MCF 10A (cell line): ENCODE measurements at regions not wholly inside any gene's neighbourhood (a gene's known extent, or its start where the extent isn't known, plus 50 kb on each side); places are given as distances from the start of the nearest gene placed in this dataset.

Experiments used
- BruUV-seq: library from RNA; stranded (reverse); fragments of 400-500 nt; replicated peaks from 2 replicates; lab custom pipeline; 2021; lab: Mats Ljungman, UMichigan
- CTCF ChIA-PET: fragments of 300-600 bp; sonication (Branson Sonifier 250); formaldehyde crosslinking; extraction: SDS; loops from one replicate; lab custom pipeline; 2021; ENCODE audit warnings: antibody characterized with exemption, inconsistent platforms; lab: Yijun Ruan, JAX
- POLR2A ChIA-PET: fragments of 300-600, 350-650 bp; sonication (Branson Sonifier 250); formaldehyde crosslinking; extraction: SDS; loops from one replicate; lab custom pipeline; 2020; ENCODE audit warnings: antibody characterized with exemption, inconsistent platforms; lab: Yijun Ruan, JAX
- DNase-seq: peaks from one replicate; pipeline ENCODE4 v3.0.0-alpha.2; 2018; ENCODE audit not compliant: unreplicated experiment
- H3K27ac Mint-ChIP-seq: one replicate; pipeline ENCODE4 v1.8.0; 2022; ENCODE audit warnings: mild to moderate bottlenecking, low read depth, mixed read lengths; ENCODE audit not compliant: unreplicated experiment
- H3K27me3 Mint-ChIP-seq: one replicate; pipeline ENCODE4 v1.8.0; 2022; ENCODE audit warnings: mixed read lengths; ENCODE audit not compliant: insufficient read depth, unreplicated experiment
- H3K36me3 Mint-ChIP-seq: one replicate; pipeline ENCODE4 v1.8.0; 2022; ENCODE audit warnings: mild to moderate bottlenecking, moderate library complexity, mixed read lengths; ENCODE audit not compliant: insufficient read depth, unreplicated experiment
- H3K4me1 Mint-ChIP-seq: one replicate; pipeline ENCODE4 v1.8.0; 2022; ENCODE audit warnings: mixed read lengths; ENCODE audit not compliant: insufficient read depth, unreplicated experiment
- H3K4me3 Mint-ChIP-seq: one replicate; pipeline ENCODE4 v1.8.0; 2022; ENCODE audit warnings: mild to moderate bottlenecking, moderate library complexity, mixed read lengths; ENCODE audit not compliant: unreplicated experiment
- H3K9me3 Mint-ChIP-seq: one replicate; pipeline ENCODE4 v1.8.0; 2022; ENCODE audit warnings: mixed read lengths; ENCODE audit not compliant: unreplicated experiment
- CTCF ChIP-seq: fragments of 200-600 bp; IDR thresholded peaks from one replicate; pipeline ENCODE4 v1.8.0; 2022; ENCODE audit warnings: antibody characterized with exemption, mild to moderate bottlenecking; ENCODE audit not compliant: unreplicated experiment
- intact Hi-C: fragments of 100-400 bp; cut with micrococcal nuclease; formaldehyde crosslinking; loops from 2 replicates; pipeline ENCODE4 v1.14.1; 2022

- Mint-ChIP-seq H3K36me3 (no peaks in the 10 kb centered on the region), H3K4me1 (no peaks in the 10 kb centered on the region), H3K4me3 (no peak overlapping the region), H3K9me3 (no peaks in the 10 kb centered on the region), H3K27ac (no peak overlapping the region), H3K27me3 (no peaks in the 10 kb centered on the region)
- CTCF ChIA-PET: no interaction called here
- no peak for TF ChIP-seq CTCF
- DNase-seq: no peak
- BruUV-seq: no TSS peak
- intact Hi-C loops: no loop called here
- POLR2A ChIA-PET: no interaction called here
These were observed 604.0 kb upstream of the SLITRK6 start for GRCh38 chr13:86403181-86403580.

- Mint-ChIP-seq H3K4me1 (no peaks in the 10 kb centered on the region), H3K9me3 (no peaks in the 10 kb centered on the region), H3K27ac (no peak overlapping the region), H3K36me3 (no peaks in the 10 kb centered on the region), H3K27me3 (no peaks in the 10 kb centered on the region), H3K4me3 (no peak overlapping the region)
- intact Hi-C loops: no loop called here
- ChIA-PET CTCF (no interaction called here), POLR2A (no interaction called here)
- TF ChIP-seq CTCF: no peak
- DNase-seq: no peak
- no TSS peak for BruUV-seq
These were observed 610.4 kb upstream of the SLITRK6 start for GRCh38 chr13:86409466-86410241.

GRCh38 chr13:86425170-86425815, 626.1 kb upstream of the SLITRK6 start:
- Mint-ChIP-seq H3K27ac (no peak overlapping the region), H3K36me3 (no peaks in the 10 kb centered on the region), H3K4me3 (no peak overlapping the region), H3K4me1 (no peaks in the 10 kb centered on the region), H3K27me3 (no peaks in the 10 kb centered on the region), H3K9me3 (no peaks in the 10 kb centered on the region)
- CTCF ChIA-PET: interaction anchor here (0.6 to 0.7 kb wide), 3 partner anchors 13 to 681 kb away, joined by 3 to 5 read pairs (median 4); no protein-coding TSS in a partner anchor
- BruUV-seq: no TSS peak
- DNase-seq: no peak
- intact Hi-C loops: no loop called here
- no peak for TF ChIP-seq CTCF
- POLR2A ChIA-PET: no interaction called here

- Mint-ChIP-seq H3K36me3 (no peaks in the 10 kb centered on the region), H3K4me3 (no peak overlapping the region), H3K4me1 (no peaks in the 10 kb centered on the region), H3K9me3 (no peaks in the 10 kb centered on the region), H3K27me3 (no peaks in the 10 kb centered on the region), H3K27ac (no peak overlapping the region)
- DNase-seq: no peak
- intact Hi-C loops: no loop called here
- CTCF ChIA-PET: interaction anchor here (0.7 kb wide), 1 partner anchor 447 kb away, joined by 3 read pairs; no protein-coding TSS in a partner anchor
- POLR2A ChIA-PET: no interaction called here
- BruUV-seq: no TSS peak
- TF ChIP-seq CTCF: no peak
These were observed 627.2 kb upstream of the SLITRK6 start for GRCh38 chr13:86426437-86426836.
